DLD1 (cell line): ENCODE measurements at regions not wholly inside any gene's neighbourhood (a gene's known extent, or its start where the extent isn't known, plus 50 kb on each side); places are given as distances from the start of the nearest gene placed in this dataset.
"Not testable (repeated sequence)": the region's sequence is repeated elsewhere in the genome, so short reads cannot be mapped to it uniquely, and the experiment has no call there.

Source experiments
- in situ Hi-C: cut with HindIII; loops from 2 replicates; pipeline ENCODE4 v1.10.0; 2017; ENCODE audit warnings: low sequenced_read_pairs

- in situ Hi-C loops: no loop called here
These were observed 1154.3 kb downstream of the BCL11A start for GRCh38 chr2:59399126-59399525.

GRCh38 chr2:59398081-59398480, 1155.4 kb downstream of the BCL11A start:
- in situ Hi-C loops: no loop called here

- in situ Hi-C loops: no loop called here
These were observed 1154.0 kb upstream of the FANCL start for GRCh38 chr2:59395119-59395518.

- in situ Hi-C loops: no loop called here
These were observed 1150.8 kb upstream of the FANCL start for GRCh38 chr2:59391896-59392295.

- in situ Hi-C loops: no loop called here
These were observed 1149.5 kb upstream of the FANCL start for GRCh38 chr2:59390581-59390980.

GRCh38 chr2:59389240-59389639, 1148.1 kb upstream of the FANCL start:
- in situ Hi-C loops: no loop called here

- in situ Hi-C loops: no loop called here
These were observed 1144.8 kb upstream of the FANCL start for GRCh38 chr2:59385971-59386370.

- in situ Hi-C loops: no loop called here
These were observed 1142.3 kb upstream of the FANCL start for GRCh38 chr2:59383473-59383872.

- in situ Hi-C loops: no loop called here
These were observed 1137.0 kb upstream of the FANCL start for GRCh38 chr2:59378127-59378526.

GRCh38 chr2:59366288-59366687, 1125.2 kb upstream of the FANCL start:
- in situ Hi-C loops: no loop called here

GRCh38 chr2:59354498-59354897, 1113.4 kb upstream of the FANCL start:
- in situ Hi-C loops: no loop called here

GRCh38 chr2:59353306-59353921, 1112.3 kb upstream of the FANCL start:
- in situ Hi-C loops: no loop called here

GRCh38 chr2:59342166-59342565, 1101.0 kb upstream of the FANCL start:
- in situ Hi-C loops: no loop called here

GRCh38 chr2:59339837-59340207, 1098.7 kb upstream of the FANCL start:
- in situ Hi-C loops: no loop called here

- in situ Hi-C loops: no loop called here
These were observed 1098.2 kb upstream of the FANCL start for GRCh38 chr2:59339121-59339836.

GRCh38 chr2:59333007-59333406, 1091.9 kb upstream of the FANCL start:
- in situ Hi-C loops: no loop called here

GRCh38 chr2:59326581-59327365, 1085.6 kb upstream of the FANCL start:
- in situ Hi-C loops: not testable (repeated sequence)

GRCh38 chr2:59322870-59323269, 1081.7 kb upstream of the FANCL start:
- in situ Hi-C loops: no loop called here

- in situ Hi-C loops: no loop called here
These were observed 1080.9 kb upstream of the FANCL start for GRCh38 chr2:59322005-59322404.

- in situ Hi-C loops: no loop called here
These were observed 1073.1 kb upstream of the FANCL start for GRCh38 chr2:59314031-59314766.
